Thyroid gland (tissue), 4 donors: ENCODE measurements at regions not wholly inside any gene's neighbourhood (a gene's known extent, or its start where the extent isn't known, plus 50 kb on each side); places are given as distances from the start of the nearest gene placed in this dataset.

Source experiments
- POLR2A ChIP-seq, 2 donors: fragments of 450-650 bp; IDR thresholded peaks; one replicate each; pipeline ENCODE4 v1.6.1; 2017; ENCODE audit warnings: antibody characterized with exemption in 2 of 2, mild to moderate bottlenecking in 2 of 2, moderate library complexity in 1 of 2
- TF ChIP-seq, protein P1 (sequence below), 6 experiments: fragments of 200-600 bp in 3 of 6; fragments of 450-650 bp in 3 of 6; sonication (generic) in 3 of 6; IDR thresholded peaks; one replicate each; pipeline ENCODE4 v1.5.1; 2016 to 2019; ENCODE audit warnings: antibody characterized with exemption in 6 of 6, mild to moderate bottlenecking in 2 of 6, inconsistent platforms in 1 of 6, moderate library complexity in 1 of 6

DNA sequence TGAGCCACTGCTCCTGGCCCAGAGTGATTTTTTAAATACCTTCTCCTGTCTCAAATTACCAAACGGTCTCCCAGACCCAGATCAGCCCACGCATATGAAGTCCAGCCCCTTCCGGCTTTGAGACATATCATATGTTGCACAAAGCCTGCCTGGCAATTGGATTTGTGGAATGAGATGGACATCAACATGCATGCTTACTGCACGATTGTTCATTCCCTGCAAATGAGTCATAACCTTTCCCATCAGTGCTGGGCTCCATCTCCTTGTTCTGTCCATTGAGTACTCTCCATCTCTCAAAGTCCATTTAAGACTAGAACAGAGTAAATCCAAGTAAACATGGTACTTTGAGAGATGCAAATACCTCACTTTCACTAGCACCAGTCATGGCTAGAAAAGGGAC is 612.2 kb upstream of the USP24 start:
- TF ChIP-seq, protein P1, sequence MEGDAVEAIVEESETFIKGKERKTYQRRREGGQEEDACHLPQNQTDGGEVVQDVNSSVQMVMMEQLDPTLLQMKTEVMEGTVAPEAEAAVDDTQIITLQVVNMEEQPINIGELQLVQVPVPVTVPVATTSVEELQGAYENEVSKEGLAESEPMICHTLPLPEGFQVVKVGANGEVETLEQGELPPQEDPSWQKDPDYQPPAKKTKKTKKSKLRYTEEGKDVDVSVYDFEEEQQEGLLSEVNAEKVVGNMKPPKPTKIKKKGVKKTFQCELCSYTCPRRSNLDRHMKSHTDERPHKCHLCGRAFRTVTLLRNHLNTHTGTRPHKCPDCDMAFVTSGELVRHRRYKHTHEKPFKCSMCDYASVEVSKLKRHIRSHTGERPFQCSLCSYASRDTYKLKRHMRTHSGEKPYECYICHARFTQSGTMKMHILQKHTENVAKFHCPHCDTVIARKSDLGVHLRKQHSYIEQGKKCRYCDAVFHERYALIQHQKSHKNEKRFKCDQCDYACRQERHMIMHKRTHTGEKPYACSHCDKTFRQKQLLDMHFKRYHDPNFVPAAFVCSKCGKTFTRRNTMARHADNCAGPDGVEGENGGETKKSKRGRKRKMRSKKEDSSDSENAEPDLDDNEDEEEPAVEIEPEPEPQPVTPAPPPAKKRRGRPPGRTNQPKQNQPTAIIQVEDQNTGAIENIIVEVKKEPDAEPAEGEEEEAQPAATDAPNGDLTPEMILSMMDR (IDR thresholded peaks at IDR 0.05): no peak
- TF ChIP-seq POLR2A (IDR thresholded peaks at IDR 0.05): no peak
